ENCODE measurements at regions not wholly inside any gene's neighbourhood (a gene's known extent, or its start where the extent isn't known, plus 50 kb on each side); places are given as distances from the start of the nearest gene placed in this dataset.
"Not testable (repeated sequence)": the region's sequence is repeated elsewhere in the genome, so short reads cannot be mapped to it uniquely, and the experiment has no call there.

DNA sequence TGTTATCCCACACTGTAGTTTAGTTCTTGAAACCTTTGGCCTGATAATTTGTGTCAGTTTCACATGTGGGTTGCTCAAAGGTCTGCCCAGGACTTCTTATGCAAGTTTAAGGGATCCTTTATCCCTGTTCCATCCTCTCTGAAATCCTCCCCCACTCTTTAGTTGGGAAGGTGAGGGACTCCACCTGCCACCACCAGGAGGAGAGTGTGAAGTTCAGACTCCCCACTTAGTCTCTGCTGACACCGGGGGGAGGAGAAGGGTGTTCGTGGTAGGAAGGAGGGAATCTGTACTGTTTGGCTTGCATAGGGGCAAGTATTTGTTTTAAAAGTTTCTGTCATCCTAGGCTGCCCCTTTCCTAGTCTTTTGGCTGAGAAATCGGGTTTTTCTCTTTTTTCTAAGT, 211.8 kb downstream of the PPP4R3C start:
- Mint-ChIP-seq H3K4me1 (no peaks in the 10 kb centered on the region), H3K9me3 (no peaks in the 10 kb centered on the region), H3K4me3 (no peak overlapping the region), H3K27ac (no peak overlapping the region), H3K27me3 (no peaks in the 10 kb centered on the region), H3K36me3 (ENCODE audit: low read depth) (no peaks in the 10 kb centered on the region)
- ChIA-PET POLR2A (no interaction called here), CTCF (no interaction called here)
- DNase-seq = no peak

DNA sequence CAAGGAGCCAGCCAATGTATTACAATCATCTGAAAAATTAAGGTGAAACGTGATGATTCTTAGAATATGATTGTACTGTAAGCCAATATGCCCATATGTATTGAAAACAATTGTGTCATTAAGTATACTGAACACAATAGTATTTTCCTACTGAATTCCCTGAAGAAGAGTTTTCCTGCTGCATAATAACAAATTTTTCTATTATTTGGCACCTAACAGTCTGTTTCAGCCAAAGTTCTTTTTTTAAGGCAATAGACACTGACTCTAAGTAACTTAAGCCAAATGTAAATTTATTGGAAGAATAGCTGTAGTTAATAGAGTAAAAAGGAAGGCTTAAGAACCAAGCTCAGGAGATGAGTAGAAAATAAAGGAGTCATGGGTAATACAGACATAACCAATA, 220.6 kb downstream of the PPP4R3C start:
- CTCF ChIA-PET = no interaction called here
- Mint-ChIP-seq H3K27ac (no peak overlapping the region), H3K36me3 (ENCODE audit: low read depth) (no peaks in the 10 kb centered on the region), H3K4me3 (no peak overlapping the region), H3K9me3 (peaks cover 2% of the 10 kb centered on the region), H3K27me3 (no peaks in the 10 kb centered on the region), H3K4me1 (no peaks in the 10 kb centered on the region)
- POLR2A ChIA-PET = no interaction called here
- DNase-seq = no peak

GRCh38 chrX:27241981-27242380, 221.2 kb downstream of the PPP4R3C start:
- ChIA-PET POLR2A (no interaction called here), CTCF (no interaction called here)
- Mint-ChIP-seq H3K27ac (no peak overlapping the region), H3K36me3 (ENCODE audit: low read depth) (no peaks in the 10 kb centered on the region), H3K4me1 (no peaks in the 10 kb centered on the region), H3K27me3 (no peaks in the 10 kb centered on the region), H3K4me3 (no peak overlapping the region), H3K9me3 (peaks cover 2% of the 10 kb centered on the region)
- DNase-seq = no peak

GRCh38 chrX:27240042-27240441, 223.1 kb downstream of the PPP4R3C start:
- POLR2A ChIA-PET; H3K27ac Mint-ChIP-seq; H3K36me3 Mint-ChIP-seq (ENCODE audit: low read depth); H3K9me3 Mint-ChIP-seq; H3K4me1 Mint-ChIP-seq; H3K27me3 Mint-ChIP-seq; H3K4me3 Mint-ChIP-seq; CTCF ChIA-PET; DNase-seq: not testable (repeated sequence)

DNA sequence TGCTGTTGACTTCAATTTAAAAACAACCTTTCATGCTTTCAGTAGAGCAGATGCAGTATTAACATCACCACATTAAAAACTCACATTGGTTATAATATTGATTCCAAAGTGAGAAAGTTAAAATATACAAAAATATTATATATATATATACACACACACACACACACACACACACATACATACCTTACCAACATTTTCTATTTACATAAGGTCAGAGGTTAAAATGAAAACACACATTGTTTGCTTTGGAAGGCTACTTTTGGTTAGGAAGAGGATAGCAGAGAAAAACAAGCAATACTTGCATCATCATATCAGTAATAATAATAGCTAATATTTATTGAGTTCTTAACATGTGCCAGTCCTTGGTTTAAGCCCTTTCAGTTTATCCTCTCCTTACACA, 226.5 kb downstream of the PPP4R3C start:
- Mint-ChIP-seq H3K27ac (no peak overlapping the region), H3K27me3 (no peaks in the 10 kb centered on the region), H3K36me3 (ENCODE audit: low read depth) (no peaks in the 10 kb centered on the region), H3K9me3 (peaks cover 2% of the 10 kb centered on the region), H3K4me3 (no peak overlapping the region), H3K4me1 (no peaks in the 10 kb centered on the region)
- ChIA-PET POLR2A (no interaction called here), CTCF (no interaction called here)
- no peak for DNase-seq

GRCh38 chrX:27229721-27230120, 233.4 kb downstream of the PPP4R3C start:
- Mint-ChIP-seq H3K4me1 (no peaks in the 10 kb centered on the region), H3K36me3 (ENCODE audit: low read depth) (no peaks in the 10 kb centered on the region), H3K9me3 (no peaks in the 10 kb centered on the region), H3K27ac (no peak overlapping the region), H3K27me3 (no peaks in the 10 kb centered on the region), H3K4me3 (no peak overlapping the region)
- ChIA-PET CTCF (no interaction called here), POLR2A (no interaction called here)
- DNase-seq = no peak

GRCh38 chrX:27222661-27223060, 240.5 kb downstream of the PPP4R3C start:
- Mint-ChIP-seq H3K4me1 (no peaks in the 10 kb centered on the region), H3K9me3 (peaks cover 4% of the 10 kb centered on the region), H3K27ac (no peak overlapping the region), H3K36me3 (ENCODE audit: low read depth) (no peaks in the 10 kb centered on the region), H3K4me3 (no peak overlapping the region), H3K27me3 (no peaks in the 10 kb centered on the region)
- no peak for DNase-seq
- POLR2A ChIA-PET = no interaction called here
- CTCF ChIA-PET = interaction anchor here (1.1 kb wide), 1 partner anchor 12 kb away, joined by 3 read pairs; no protein-coding TSS in a partner anchor

DNA sequence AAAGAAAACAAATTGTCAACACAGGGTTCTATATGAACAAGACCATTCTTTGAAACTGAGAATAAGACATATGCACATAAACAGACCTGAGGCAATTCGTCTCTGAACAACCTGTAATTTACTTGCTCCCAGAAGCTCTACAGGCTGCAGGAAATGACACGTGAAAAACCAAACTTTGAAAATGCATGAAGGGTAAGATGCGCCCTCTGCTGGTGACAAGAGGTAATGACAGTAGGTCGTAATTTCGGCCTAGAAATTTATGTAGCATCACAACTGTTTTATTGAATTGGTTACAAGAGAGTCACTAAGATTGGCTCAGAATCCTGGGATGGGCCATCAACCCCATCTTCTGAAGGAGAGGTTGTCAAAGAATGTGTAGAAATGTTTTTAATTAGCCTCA, 276.5 kb downstream of the PPP4R3C start:
- Mint-ChIP-seq H3K27ac (no peak overlapping the region), H3K27me3 (no peaks in the 10 kb centered on the region), H3K4me1 (no peaks in the 10 kb centered on the region), H3K9me3 (no peaks in the 10 kb centered on the region), H3K36me3 (ENCODE audit: low read depth) (no peaks in the 10 kb centered on the region), H3K4me3 (no peak overlapping the region)
- CTCF ChIA-PET = interaction anchor here (1.0 kb wide), 1 partner anchor 404 kb away, joined by 3 read pairs; no protein-coding TSS in a partner anchor
- DNase-seq = peak; percentile 17
- POLR2A ChIA-PET = no interaction called here

DNA sequence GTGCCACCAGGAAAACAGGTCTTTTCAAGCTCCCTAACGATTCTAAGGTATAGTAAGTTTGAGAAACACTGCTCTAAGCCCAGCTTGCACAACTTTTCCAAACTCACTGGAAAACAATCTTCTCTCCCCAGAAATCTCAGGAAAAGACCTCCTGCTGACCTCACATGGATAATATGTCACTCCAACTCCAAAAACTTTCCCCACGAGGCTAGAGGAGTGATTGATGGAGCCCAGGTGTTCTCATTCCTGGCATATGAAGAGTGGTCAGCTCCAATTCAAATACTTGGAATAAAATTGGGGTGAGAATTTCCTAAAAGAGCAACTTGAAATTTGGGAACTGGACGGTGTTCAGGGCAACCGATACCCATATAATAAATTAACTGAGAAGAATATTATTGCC, 299.9 kb downstream of the PPP4R3C start:
- Mint-ChIP-seq H3K4me1 (no peaks in the 10 kb centered on the region), H3K4me3 (no peak overlapping the region), H3K36me3 (ENCODE audit: low read depth) (no peaks in the 10 kb centered on the region), H3K9me3 (no peaks in the 10 kb centered on the region), H3K27me3 (no peaks in the 10 kb centered on the region), H3K27ac (no peak overlapping the region)
- no peak for DNase-seq
- POLR2A ChIA-PET = no interaction called here
- CTCF ChIA-PET = no interaction called here

- no peak for DNase-seq
- H3K27me3 Mint-ChIP-seq = no peaks in the 10 kb centered on the region
- POLR2A ChIA-PET = no interaction called here
- H3K4me3 Mint-ChIP-seq = no peak overlapping the region
- H3K9me3 Mint-ChIP-seq = no peaks in the 10 kb centered on the region
- no peaks in the 10 kb centered on the region for H3K36me3 Mint-ChIP-seq (ENCODE audit: low read depth)
- H3K4me1 Mint-ChIP-seq = no peaks in the 10 kb centered on the region
- CTCF ChIA-PET = no interaction called here
- no peak overlapping the region for H3K27ac Mint-ChIP-seq
These were observed 300.6 kb downstream of the PPP4R3C start for GRCh38 chrX:27162496-27162895.

GRCh38 chrX:27156921-27157320, 306.2 kb downstream of the PPP4R3C start:
- H3K4me3 Mint-ChIP-seq; H3K9me3 Mint-ChIP-seq; H3K36me3 Mint-ChIP-seq (ENCODE audit: low read depth); DNase-seq; POLR2A ChIA-PET; H3K27me3 Mint-ChIP-seq; H3K4me1 Mint-ChIP-seq; H3K27ac Mint-ChIP-seq; CTCF ChIA-PET: not testable (repeated sequence)

GRCh38 chrX:27136325-27136724, 326.8 kb downstream of the PPP4R3C start:
- Mint-ChIP-seq H3K27ac (no peak overlapping the region), H3K4me1 (no peaks in the 10 kb centered on the region), H3K9me3 (no peaks in the 10 kb centered on the region), H3K27me3 (no peaks in the 10 kb centered on the region), H3K36me3 (ENCODE audit: low read depth) (no peaks in the 10 kb centered on the region), H3K4me3 (no peak overlapping the region)
- DNase-seq = no peak
- ChIA-PET POLR2A (no interaction called here), CTCF (no interaction called here)

DNA sequence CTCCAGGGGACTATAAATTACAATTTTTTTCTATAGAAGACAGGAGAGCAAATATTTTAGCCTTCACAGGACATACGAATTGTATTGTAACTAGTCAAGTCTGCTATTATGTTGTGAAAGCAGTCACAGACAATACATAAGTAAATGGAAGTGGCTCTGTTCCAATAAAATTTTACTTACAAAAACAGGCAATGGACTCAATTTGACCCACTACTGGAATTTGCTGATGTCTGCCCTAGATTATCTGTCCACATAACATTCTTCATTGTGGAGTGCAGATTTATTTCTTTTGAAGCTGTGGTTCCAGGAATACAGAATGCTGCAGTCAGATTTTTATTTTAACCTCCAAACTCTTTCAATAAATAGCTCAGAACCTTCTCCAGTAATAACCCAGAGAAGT, 330.3 kb downstream of the PPP4R3C start:
- no peaks in the 10 kb centered on the region for H3K4me1 Mint-ChIP-seq
- H3K27me3 Mint-ChIP-seq = no peaks in the 10 kb centered on the region

GRCh38 chrX:27087176-27087575, 376.0 kb downstream of the PPP4R3C start:
- not testable (repeated sequence) for H3K9me3 Mint-ChIP-seq; H3K36me3 Mint-ChIP-seq (ENCODE audit: low read depth)

More for the DNA sequence above, 330.3 kb downstream of the PPP4R3C start:
- H3K36me3 Mint-ChIP-seq (ENCODE audit: low read depth) = no peaks in the 10 kb centered on the region
- H3K9me3 Mint-ChIP-seq = no peaks in the 10 kb centered on the region
- DNase-seq = no peak
- ChIA-PET CTCF (no interaction called here), POLR2A (no interaction called here)
- H3K4me3 Mint-ChIP-seq = no peak overlapping the region
- H3K27ac Mint-ChIP-seq = no peak overlapping the region

DNA sequence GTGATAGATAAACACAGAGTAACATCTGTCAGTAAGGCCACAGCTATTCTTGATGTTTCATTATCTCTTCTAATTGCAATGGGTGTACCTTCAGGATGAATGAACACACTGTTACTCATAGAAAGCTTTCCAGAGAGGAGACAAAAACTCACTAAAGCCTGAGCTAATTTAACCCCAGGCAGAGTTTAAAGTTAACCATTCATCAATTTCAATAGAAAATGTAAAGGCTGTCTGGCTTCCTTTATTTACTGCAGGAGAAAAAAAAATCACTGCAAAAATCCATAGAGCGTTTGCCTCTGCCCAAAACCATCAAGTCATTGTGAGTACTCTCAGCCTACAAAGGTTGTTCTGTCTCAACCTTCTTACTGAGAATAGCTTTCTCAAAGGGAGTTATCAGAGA, 376.9 kb downstream of the PPP4R3C start:
- no peaks in the 10 kb centered on the region for H3K9me3 Mint-ChIP-seq
- CTCF ChIA-PET = no interaction called here
- H3K27ac Mint-ChIP-seq = no peak overlapping the region
- H3K4me3 Mint-ChIP-seq = no peak overlapping the region
- no peaks in the 10 kb centered on the region for H3K4me1 Mint-ChIP-seq
- H3K36me3 Mint-ChIP-seq (ENCODE audit: low read depth) = no peaks in the 10 kb centered on the region
- no peak for DNase-seq
- H3K27me3 Mint-ChIP-seq = no peaks in the 10 kb centered on the region
- POLR2A ChIA-PET = no interaction called here

More at GRCh38 chrX:27087176-27087575, 376.0 kb downstream of the PPP4R3C start:
- H3K4me3 Mint-ChIP-seq, POLR2A ChIA-PET, DNase-seq, CTCF ChIA-PET, H3K4me1 Mint-ChIP-seq, H3K27ac Mint-ChIP-seq, H3K27me3 Mint-ChIP-seq: not testable (repeated sequence)

All from activated CD4-positive, alpha-beta T cell treated with anti-CD3 and anti-CD28 coated beads, Interleukin-2, amount 10 ng/mL, durations not matched to agents 7 days and 5 days (primary cell).